HAP-1 (cell line): ENCODE measurements at regions not wholly inside any gene's neighbourhood (a gene's known extent, or its start where the extent isn't known, plus 50 kb on each side); places are given as distances from the start of the nearest gene placed in this dataset.

Source experiments
- DNase-seq, 2 experiments: peaks; one replicate each; pipeline ENCODE4 v3.0.0-alpha.2; 2016 to 2020; ENCODE audit warnings: low spot score in 2 of 2
- H3K27me3 ChIP-seq: fragments of 250-450 bp; sonication (Bioruptor Pico); 2 replicates; pipeline ENCODE4 v1.5.1; 2020; ENCODE audit warnings: low read depth, mild to moderate bottlenecking, moderate library complexity
- H3K36me3 ChIP-seq: fragments of 250-450 bp; sonication (Bioruptor Pico); replicated peaks from 2 replicates; pipeline ENCODE4 v1.5.1; 2020; ENCODE audit warnings: mild to moderate bottlenecking
- H3K4me1 ChIP-seq: fragments of 250-450 bp; sonication (Bioruptor Pico); 2 replicates; pipeline ENCODE4 v1.5.1; 2020; ENCODE audit warnings: mild to moderate bottlenecking
- H3K4me3 ChIP-seq: fragments of 250-450 bp; sonication (Bioruptor Pico); 2 replicates; pipeline ENCODE4 v1.5.1; 2020; ENCODE audit warnings: mild to moderate bottlenecking, moderate library complexity
- H3K9me3 ChIP-seq: fragments of 250-450 bp; sonication (Bioruptor Pico); 2 replicates; pipeline ENCODE4 v1.5.1; 2020; ENCODE audit warnings: mild to moderate bottlenecking, moderate library complexity
- in situ Hi-C: fragments of 300-500 bp; cut with MboI; formaldehyde crosslinking; loops from 3 replicates; pipeline ENCODE4 v1.14.3; 2020; ENCODE audit warnings: low sequenced_read_pairs, inconsistent platforms, mixed read lengths

GRCh38 chr14:27938392-27938791, 828.2 kb upstream of the FOXG1 start:
- no peak for DNase-seq
- in situ Hi-C loops: no loop called here

GRCh38 chr14:27945512-27945911, 821.1 kb upstream of the FOXG1 start:
- no peaks in the 10 kb centered on the region for H3K4me1 ChIP-seq
- in situ Hi-C loops: no loop called here
- H3K4me3 ChIP-seq: no peak overlapping the region
- DNase-seq: no peak
- H3K27me3 ChIP-seq: no peaks in the 10 kb centered on the region
- H3K9me3 ChIP-seq: no peaks in the 10 kb centered on the region
- H3K36me3 ChIP-seq: no peaks in the 10 kb centered on the region

More at GRCh38 chr14:27938392-27938791, 828.2 kb upstream of the FOXG1 start:
- H3K4me1 ChIP-seq: no peaks in the 10 kb centered on the region
- H3K4me3 ChIP-seq: no peak overlapping the region
- H3K27me3 ChIP-seq: no peaks in the 10 kb centered on the region
- H3K36me3 ChIP-seq: no peaks in the 10 kb centered on the region
- no peaks in the 10 kb centered on the region for H3K9me3 ChIP-seq

DNA sequence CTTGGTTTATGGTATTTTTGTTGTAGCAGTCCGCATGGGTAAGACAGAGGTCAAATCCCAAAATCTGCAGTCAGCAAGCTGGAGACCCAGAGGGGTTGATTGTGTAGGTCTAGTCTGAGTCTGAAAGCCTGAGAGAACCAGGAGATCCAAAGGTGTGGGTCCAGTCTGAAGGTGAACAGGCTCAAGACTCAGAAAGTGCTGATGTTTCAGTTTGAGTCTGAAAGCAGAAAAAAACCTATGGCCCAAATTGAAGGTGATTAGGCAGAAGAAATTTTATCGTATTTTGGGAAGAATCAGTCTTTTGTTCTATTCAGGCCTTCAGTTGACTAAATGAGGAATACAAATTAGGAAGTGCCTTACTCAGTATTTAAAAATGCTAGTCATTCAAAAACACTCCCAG, 807.8 kb upstream of the FOXG1 start:
- Histone ChIP-seq H3K9me3 (no peaks in the 10 kb centered on the region), H3K27me3 (no peaks in the 10 kb centered on the region), H3K4me1 (no peaks in the 10 kb centered on the region), H3K4me3 (no peak overlapping the region), H3K36me3 (no peaks in the 10 kb centered on the region)
- in situ Hi-C loops: no loop called here
- DNase-seq: no peak

GRCh38 chr14:27995691-27996090, 770.9 kb upstream of the FOXG1 start:
- in situ Hi-C loops: no loop called here
- no peak for DNase-seq
- Histone ChIP-seq H3K36me3 (no peaks in the 10 kb centered on the region), H3K27me3 (no peaks in the 10 kb centered on the region), H3K4me3 (no peak overlapping the region), H3K9me3 (no peaks in the 10 kb centered on the region; the same call in 1 of the 2 replicates), H3K4me1 (no peaks in the 10 kb centered on the region)

- Histone ChIP-seq H3K9me3 (peaks cover 4% of the 10 kb centered on the region), H3K27me3 (no peaks in the 10 kb centered on the region), H3K4me3 (no peak overlapping the region), H3K36me3 (no peaks in the 10 kb centered on the region), H3K4me1 (no peaks in the 10 kb centered on the region)
- in situ Hi-C loops: no loop called here
- no peak for DNase-seq
Measured at GRCh38 chr14:28001002-28001401, 765.6 kb upstream of the FOXG1 start.

DNA sequence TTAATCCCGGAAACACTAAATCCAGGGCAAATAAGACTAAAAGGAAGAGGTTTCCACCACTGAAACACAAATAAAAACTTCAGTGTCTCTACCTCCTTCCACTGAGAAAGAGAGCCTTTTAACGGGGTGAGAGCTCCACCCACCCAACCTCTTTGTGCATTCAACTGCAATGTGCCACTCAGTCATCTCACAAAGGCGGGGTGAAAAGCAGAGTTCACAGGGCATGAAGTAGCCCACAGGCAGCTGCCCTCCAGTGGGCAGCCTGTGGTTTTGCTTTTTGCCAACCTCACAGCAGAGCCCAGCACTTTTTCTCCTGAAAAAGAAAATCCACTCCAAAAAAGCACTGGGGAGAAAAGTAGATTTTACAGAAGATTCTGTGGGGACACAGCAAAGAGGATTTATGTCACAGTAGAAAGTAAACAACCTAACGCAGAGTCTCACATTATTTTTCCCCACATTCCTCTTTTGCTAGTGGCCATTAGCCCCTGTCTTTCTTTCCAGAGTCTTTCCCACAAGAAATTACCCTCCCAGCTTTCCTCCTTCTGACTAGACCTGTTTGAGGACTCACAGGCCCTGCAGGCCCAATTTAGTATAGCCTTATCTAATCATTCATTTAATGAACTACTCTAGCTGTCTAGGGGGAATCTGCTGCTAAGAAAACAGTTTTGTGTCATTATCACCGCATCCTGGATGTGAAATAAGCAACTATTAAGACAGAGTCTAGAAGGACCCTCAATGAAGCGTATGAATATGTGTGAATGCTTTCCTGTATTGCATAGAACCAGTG, 753.8 kb upstream of the FOXG1 start:
- no peaks in the 10 kb centered on the region for H3K36me3 ChIP-seq
- no peak overlapping the region for H3K4me3 ChIP-seq
- no peaks in the 10 kb centered on the region for H3K4me1 ChIP-seq
- no peak for DNase-seq
- peaks cover 4% of the 10 kb centered on the region; the same call in 1 of the 2 replicates for H3K9me3 ChIP-seq
- no peaks in the 10 kb centered on the region for H3K27me3 ChIP-seq
- in situ Hi-C loops: no loop called here

GRCh38 chr14:28020112-28020511, 746.5 kb upstream of the FOXG1 start:
- H3K9me3 ChIP-seq: no peaks in the 10 kb centered on the region
- H3K4me1 ChIP-seq: no peaks in the 10 kb centered on the region
- no peak overlapping the region for H3K4me3 ChIP-seq
- no peaks in the 10 kb centered on the region for H3K27me3 ChIP-seq
- DNase-seq: no peak
- no peaks in the 10 kb centered on the region for H3K36me3 ChIP-seq
- in situ Hi-C loops: no loop called here

DNA sequence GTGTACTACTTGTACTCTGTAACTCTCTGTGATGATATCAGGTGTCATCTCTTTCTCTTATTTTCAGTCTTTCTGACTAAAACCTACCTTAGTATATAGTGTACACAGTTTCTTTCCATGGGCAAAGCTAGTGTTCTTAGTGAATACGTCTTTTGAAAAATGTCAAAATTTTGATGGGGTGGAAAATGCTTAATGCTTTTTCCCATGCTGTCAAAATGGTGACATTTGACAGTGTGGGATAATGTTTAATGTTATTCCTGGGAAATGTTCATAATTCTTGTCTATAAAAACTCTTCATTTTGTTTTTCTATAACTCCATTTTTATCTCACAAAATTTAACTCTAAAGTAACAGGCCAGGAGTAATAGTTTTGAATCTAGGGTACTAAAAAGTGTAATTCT, 742.7 kb upstream of the FOXG1 start:
- Histone ChIP-seq H3K4me1 (no peaks in the 10 kb centered on the region), H3K9me3 (no peaks in the 10 kb centered on the region), H3K36me3 (no peaks in the 10 kb centered on the region), H3K4me3 (no peak overlapping the region), H3K27me3 (no peaks in the 10 kb centered on the region)
- in situ Hi-C loops: no loop called here
- no peak for DNase-seq

- Histone ChIP-seq H3K27me3 (no peaks in the 10 kb centered on the region), H3K4me3 (no peak overlapping the region), H3K36me3 (no peaks in the 10 kb centered on the region), H3K4me1 (no peaks in the 10 kb centered on the region), H3K9me3 (0 out of 2 replicates have a peak, but pooled peaks cover 2% of the 10 kb centered on the region)
- DNase-seq: no peak
- in situ Hi-C loops: no loop called here
Measured at GRCh38 chr14:28052251-28052650, 714.3 kb upstream of the FOXG1 start.

DNA sequence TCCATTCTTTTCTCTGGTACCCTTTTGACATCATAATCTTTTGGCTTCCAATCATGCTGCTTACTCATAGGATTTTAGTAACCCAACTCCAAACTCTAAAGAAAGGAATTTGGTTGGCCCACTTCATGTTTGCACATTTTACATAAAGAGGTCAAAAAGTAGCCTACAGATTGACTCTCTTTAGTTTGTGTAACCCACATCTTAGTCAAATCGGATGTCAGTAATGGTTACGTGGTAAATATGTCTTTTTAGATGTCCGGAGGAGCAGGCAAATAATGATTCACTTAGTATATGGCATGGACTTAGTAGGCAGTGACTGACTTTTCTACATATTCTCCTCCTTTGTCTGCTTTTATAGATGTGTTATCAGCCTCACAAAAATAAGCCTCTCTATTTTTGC, 711.6 kb upstream of the FOXG1 start:
- Histone ChIP-seq H3K4me3 (no peak overlapping the region), H3K9me3 (no peaks in the 10 kb centered on the region)
- in situ Hi-C loops: no loop called here

DNA sequence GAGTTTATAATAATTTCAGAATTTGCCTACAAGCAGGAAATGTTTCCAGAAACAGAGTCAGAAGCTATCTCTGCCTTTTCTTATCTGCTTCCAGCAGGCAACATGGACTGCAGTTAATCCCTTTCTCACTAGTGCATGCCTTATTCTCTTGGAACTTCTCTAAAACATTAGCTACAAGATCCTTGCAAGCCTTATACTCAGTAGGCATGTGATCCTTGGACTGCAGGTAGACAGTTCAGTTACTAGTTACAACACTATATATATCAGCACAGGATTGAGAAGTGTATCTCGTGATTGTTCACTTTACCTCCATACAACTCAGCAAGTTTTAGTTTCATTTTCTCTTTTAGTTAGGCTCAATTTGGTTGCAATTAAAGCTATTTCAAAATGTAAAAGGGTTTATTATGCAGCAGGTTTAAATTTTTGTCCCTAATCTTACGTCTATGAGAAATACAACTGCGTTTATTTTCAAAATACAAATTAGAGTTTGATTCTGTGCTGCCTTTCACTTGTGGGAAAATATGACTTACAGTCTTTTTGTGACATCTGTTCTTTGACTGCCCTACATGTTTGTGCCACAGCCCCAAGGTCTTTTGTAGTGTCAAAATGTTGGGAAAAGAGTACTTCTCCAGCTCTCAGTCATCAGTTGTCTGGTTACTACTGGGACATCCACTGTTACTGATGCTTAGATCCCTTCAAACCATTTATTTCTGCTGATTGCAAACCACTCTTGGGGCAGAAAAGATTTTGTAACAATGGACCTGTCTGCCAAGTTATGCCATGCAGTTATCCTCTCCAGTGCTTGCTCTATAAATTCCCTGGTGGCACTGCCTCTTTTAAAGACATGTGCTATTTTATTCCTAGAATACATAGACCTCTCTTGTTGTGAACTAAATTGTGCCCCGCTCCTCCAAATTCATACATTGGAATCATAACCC, 709.0 kb upstream of the FOXG1 start:
- no peaks in the 10 kb centered on the region for H3K9me3 ChIP-seq
- no peaks in the 10 kb centered on the region for H3K27me3 ChIP-seq
- DNase-seq: no peak
- no peaks in the 10 kb centered on the region for H3K4me1 ChIP-seq
- H3K36me3 ChIP-seq: no peaks in the 10 kb centered on the region
- in situ Hi-C loops: no loop called here
- H3K4me3 ChIP-seq: no peak overlapping the region

More for the DNA sequence above, 711.6 kb upstream of the FOXG1 start:
- H3K27me3 ChIP-seq: no peaks in the 10 kb centered on the region
- DNase-seq: no peak
- no peaks in the 10 kb centered on the region for H3K4me1 ChIP-seq
- H3K36me3 ChIP-seq: no peaks in the 10 kb centered on the region

DNA sequence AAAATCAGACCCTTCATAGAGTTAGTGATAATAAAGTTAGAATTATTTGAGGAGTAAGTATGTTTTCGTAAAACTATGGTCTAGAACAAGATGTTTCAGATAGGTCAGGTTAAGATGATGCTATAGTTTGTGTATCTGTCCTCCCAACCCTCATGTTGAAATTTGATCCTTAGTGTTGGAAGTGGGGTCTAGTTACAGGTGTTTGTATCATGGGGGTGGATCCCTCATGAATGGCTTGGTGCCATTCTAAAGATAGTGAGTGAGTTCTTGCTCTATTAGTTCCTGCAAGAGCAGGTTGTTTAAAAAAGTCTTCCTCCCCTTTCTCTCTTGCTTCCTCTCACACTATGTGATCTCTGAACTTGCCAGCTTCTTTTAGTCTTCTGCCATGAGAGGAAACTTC, 707.3 kb upstream of the FOXG1 start:
- no peaks in the 10 kb centered on the region for H3K4me1 ChIP-seq
- no peak overlapping the region for H3K4me3 ChIP-seq
- no peak for DNase-seq
- in situ Hi-C loops: no loop called here
- H3K27me3 ChIP-seq: no peaks in the 10 kb centered on the region
- no peaks in the 10 kb centered on the region for H3K36me3 ChIP-seq
- no peaks in the 10 kb centered on the region for H3K9me3 ChIP-seq

DNA sequence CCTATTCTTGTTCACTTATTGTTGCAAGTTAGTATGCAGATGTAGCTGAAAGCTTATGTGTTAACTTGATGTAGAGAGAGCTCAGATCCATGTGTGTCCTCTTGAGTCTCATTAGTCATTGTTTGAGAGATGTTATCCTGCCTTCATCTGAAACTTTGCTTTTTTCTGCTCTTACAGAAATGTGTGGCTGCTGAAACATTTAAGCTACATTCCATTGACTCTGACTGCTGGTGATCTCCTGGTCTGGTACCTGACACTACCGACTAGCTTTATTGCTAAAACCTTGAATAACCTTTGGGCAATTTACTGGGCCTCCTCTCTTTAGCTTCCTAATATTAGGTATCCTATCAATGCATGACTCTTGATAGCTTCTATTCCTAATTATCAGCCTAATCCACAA, 705.6 kb upstream of the FOXG1 start:
- no peak overlapping the region for H3K4me3 ChIP-seq
- H3K36me3 ChIP-seq: no peaks in the 10 kb centered on the region
- H3K9me3 ChIP-seq: no peaks in the 10 kb centered on the region
- in situ Hi-C loops: no loop called here
- no peak for DNase-seq
- no peaks in the 10 kb centered on the region for H3K27me3 ChIP-seq
- H3K4me1 ChIP-seq: no peaks in the 10 kb centered on the region

GRCh38 chr14:28077021-28077420, 689.6 kb upstream of the FOXG1 start:
- Histone ChIP-seq H3K36me3 (no peaks in the 10 kb centered on the region), H3K4me1 (no peaks in the 10 kb centered on the region), H3K27me3 (no peaks in the 10 kb centered on the region), H3K9me3 (no peaks in the 10 kb centered on the region), H3K4me3 (no peak overlapping the region)
- in situ Hi-C loops: no loop called here
- no peak for DNase-seq
